Mesenchymal stem cell (in vitro differentiated cells and primary cell): ENCODE measurements at regions not wholly inside any gene's neighbourhood (a gene's known extent, or its start where the extent isn't known, plus 50 kb on each side); places are given as distances from the start of the nearest gene placed in this dataset.

Experiments
- DNase-seq: peaks from one replicate; pipeline ENCODE4 v3.0.0-alpha.2; 2013
- H2AFZ ChIP-seq: one replicate; pipeline ENCODE4 v1.6.1; 2013; ENCODE audit warnings: low read depth, mild to moderate bottlenecking, control low read depth, inconsistent platforms, low read length, moderate library complexity
- H2AK5ac ChIP-seq: 2 replicates; pipeline ENCODE4 v1.6.1; 2013; ENCODE audit warnings: low read length, moderate library complexity, mild to moderate bottlenecking, inconsistent platforms; ENCODE audit not compliant: severe bottlenecking
- H2BK120ac ChIP-seq: one replicate; pipeline ENCODE4 v1.6.1; 2013; ENCODE audit warnings: low read depth, mild to moderate bottlenecking, inconsistent platforms, low read length, moderate library complexity
- H2BK12ac ChIP-seq, 2 experiments: one replicate each; pipeline ENCODE4 v1.6.1; 2013; ENCODE audit warnings: inconsistent platforms in 2 of 2, low read length in 2 of 2, mild to moderate bottlenecking in 2 of 2, moderate library complexity in 2 of 2, control low read depth in 1 of 2
- H2BK15ac ChIP-seq: one replicate; pipeline ENCODE4 v1.6.1; 2013; ENCODE audit warnings: mild to moderate bottlenecking, low read depth, inconsistent platforms; ENCODE audit not compliant: poor library complexity, severe bottlenecking
- H2BK5ac ChIP-seq: 2 replicates; pipeline ENCODE4 v1.6.1; 2013; ENCODE audit warnings: low read depth, mild to moderate bottlenecking, low read length, control low read depth, inconsistent platforms; ENCODE audit not compliant: poor library complexity, severe bottlenecking
- H3K14ac ChIP-seq, 2 experiments: one replicate each; pipeline ENCODE4 v1.6.1; 2013; ENCODE audit warnings: inconsistent platforms in 2 of 2, low read length in 2 of 2, control low read depth in 1 of 2, mild to moderate bottlenecking in 1 of 2, moderate library complexity in 1 of 2
- H3K18ac ChIP-seq, 2 experiments: one replicate each; pipeline ENCODE4 v1.6.1; 2013; ENCODE audit warnings: inconsistent platforms in 2 of 2, low read length in 2 of 2, control low read depth in 1 of 2, low read depth in 1 of 2, mild to moderate bottlenecking in 1 of 2
- H3K23ac ChIP-seq, 2 experiments: one replicate each; pipeline ENCODE4 v1.6.1; 2013; ENCODE audit warnings: inconsistent platforms in 2 of 2, low read length in 2 of 2, mild to moderate bottlenecking in 2 of 2, moderate library complexity in 2 of 2, control low read depth in 1 of 2
- H3K27ac ChIP-seq: 2 replicates; pipeline ENCODE4 v1.5.1; 2013; ENCODE audit warnings: mild to moderate bottlenecking, moderate library complexity, low read length, control low read depth, inconsistent platforms; ENCODE audit not compliant: poor library complexity, severe bottlenecking
- H3K27me3 ChIP-seq, 2 experiments: 2 replicates each; pipeline versions ENCODE4 v1.6.1 to v1.7.0; 2013; ENCODE audit warnings: low read length in 2 of 2, mild to moderate bottlenecking in 2 of 2, moderate library complexity in 2 of 2, control low read depth in 1 of 2, inconsistent platforms in 1 of 2; ENCODE audit not compliant: control insufficient read depth in 1 of 2, insufficient read depth in 1 of 2
- H3K36me3 ChIP-seq, 2 experiments: 2 replicates each; pipeline versions ENCODE4 v1.6.1 to v1.7.0; 2013; ENCODE audit warnings: low read length in 2 of 2, control low read depth in 1 of 2, inconsistent platforms in 1 of 2, low read depth in 1 of 2, mild to moderate bottlenecking in 1 of 2; ENCODE audit not compliant: insufficient read depth in 2 of 2, control insufficient read depth in 1 of 2
- H3K4ac ChIP-seq, 2 experiments: one replicate each; pipeline ENCODE4 v1.6.1; 2013; ENCODE audit warnings: inconsistent platforms in 2 of 2, low read length in 2 of 2, mild to moderate bottlenecking in 2 of 2, moderate library complexity in 2 of 2, control low read depth in 1 of 2, low read depth in 1 of 2
- H3K4me1 ChIP-seq: 2 replicates; pipeline ENCODE4 v1.6.1; 2013; ENCODE audit warnings: low read depth, low read length, control low read depth; ENCODE audit not compliant: control insufficient read depth, insufficient read depth
- H3K4me2 ChIP-seq: 2 replicates; pipeline ENCODE4 v1.6.1; 2013; ENCODE audit warnings: low read length, mild to moderate bottlenecking, inconsistent platforms; ENCODE audit not compliant: poor library complexity, severe bottlenecking
- H3K4me3 ChIP-seq, 2 experiments: 2 replicates each; pipeline versions ENCODE4 v1.5.1 to v1.7.0; 2013; ENCODE audit warnings: low read length in 2 of 2, mild to moderate bottlenecking in 2 of 2, control low read depth in 1 of 2, low read depth in 1 of 2; ENCODE audit not compliant: insufficient read depth in 1 of 2
- H3K79me1 ChIP-seq: replicated peaks from 2 replicates; pipeline ENCODE4 v1.6.1; 2013; ENCODE audit warnings: mild to moderate bottlenecking, control low read depth, low read length, inconsistent platforms; ENCODE audit not compliant: poor library complexity, severe bottlenecking
- H3K9ac ChIP-seq: 2 replicates; pipeline ENCODE4 v1.7.0; 2013; ENCODE audit warnings: mild to moderate bottlenecking, low read length, moderate library complexity
- H3K9me3 ChIP-seq: 2 replicates; pipeline ENCODE4 v1.7.0; 2013; ENCODE audit warnings: mild to moderate bottlenecking, low read length; ENCODE audit not compliant: control insufficient read depth
- H4K8ac ChIP-seq: one replicate; pipeline ENCODE4 v1.6.1; 2013; ENCODE audit warnings: inconsistent platforms, mild to moderate bottlenecking, low read length, moderate library complexity
- H4K91ac ChIP-seq: one replicate; pipeline ENCODE4 v1.6.1; 2013; ENCODE audit warnings: mild to moderate bottlenecking, low read length, inconsistent platforms
- WGBS: methylation state at CpG from one replicate; pipeline ENCODE4 v1.1.7; 2013; ENCODE audit warnings: mixed read lengths; 5-methylcytosine and 5-hydroxymethylcytosine counted together

GRCh38 chr5:40082313-40082712, 597.4 kb upstream of the PTGER4 start:
- H2BK120ac ChIP-seq, result no peak overlapping the region
- H4K8ac ChIP-seq, result no peak overlapping the region
- peaks cover 6% of the 10 kb centered on the region for H3K9me3 ChIP-seq
- H3K4me3 ChIP-seq, result no peak overlapping the region
- H2AFZ ChIP-seq, result no peak overlapping the region
- H2AK5ac ChIP-seq, result no peak overlapping the region
- no peaks in the 10 kb centered on the region for H3K4me1 ChIP-seq
- no peak overlapping the region for H4K91ac ChIP-seq
- no peaks in the 10 kb centered on the region for H3K79me1 ChIP-seq
- WGBS, result no CpG with 5 or more reads among the region's 1 CpG
- H2BK12ac ChIP-seq, result no peak overlapping the region
- no peak overlapping the region for H3K18ac ChIP-seq
- no peak overlapping the region for H3K9ac ChIP-seq
- H3K4ac ChIP-seq, result no peak overlapping the region
- H3K36me3 ChIP-seq, result no peaks in the 10 kb centered on the region
- H3K27me3 ChIP-seq, result no peaks in the 10 kb centered on the region
- no peak overlapping the region for H3K27ac ChIP-seq
- H3K4me2 ChIP-seq, result no peak overlapping the region
- no peak overlapping the region for H3K23ac ChIP-seq
- H2BK5ac ChIP-seq, result no peak overlapping the region
- no peak for DNase-seq
- H2BK15ac ChIP-seq, result no peak overlapping the region
- no peak overlapping the region for H3K14ac ChIP-seq

- no peak overlapping the region for H4K91ac ChIP-seq
- H3K4me1 ChIP-seq, result no peaks in the 10 kb centered on the region
- H4K8ac ChIP-seq, result no peak overlapping the region
- no peak overlapping the region for H2BK120ac ChIP-seq
- no peak overlapping the region for H3K4me2 ChIP-seq
- H2AK5ac ChIP-seq, result no peak overlapping the region
- no peak overlapping the region for H3K9ac ChIP-seq
- no peak overlapping the region for H3K27ac ChIP-seq
- no peak overlapping the region for H3K4me3 ChIP-seq
- H2BK12ac ChIP-seq, result no peak overlapping the region
- no peak for DNase-seq
- H3K9me3 ChIP-seq, result no peaks in the 10 kb centered on the region
- no peak overlapping the region for H3K18ac ChIP-seq
- no peak overlapping the region for H3K4ac ChIP-seq
- no peak overlapping the region for H3K23ac ChIP-seq
- no peaks in the 10 kb centered on the region for H3K27me3 ChIP-seq
- H2AFZ ChIP-seq, result no peak overlapping the region
- no peaks in the 10 kb centered on the region for H3K36me3 ChIP-seq
- H2BK5ac ChIP-seq, result no peak overlapping the region
- H3K14ac ChIP-seq, result no peak overlapping the region
- H3K79me1 ChIP-seq, result no peaks in the 10 kb centered on the region
- no peak overlapping the region for H2BK15ac ChIP-seq
Measured at GRCh38 chr5:40080191-40080590, 599.5 kb upstream of the PTGER4 start.

- Histone ChIP-seq H3K23ac (no peak overlapping the region), H3K14ac (no peak overlapping the region), H2BK5ac (no peak overlapping the region), H2BK15ac (no peak overlapping the region), H2BK12ac (no peak overlapping the region), H2AFZ (no peak overlapping the region), H2BK120ac (no peak overlapping the region), H3K4ac (no peak overlapping the region), H3K4me3 (no peak overlapping the region), H3K9me3 (no peaks in the 10 kb centered on the region), H3K4me2 (no peak overlapping the region), H2AK5ac (no peak overlapping the region), H4K91ac (no peak overlapping the region), H3K4me1 (no peaks in the 10 kb centered on the region), H3K9ac (no peak overlapping the region), H4K8ac (no peak overlapping the region), H3K79me1 (no peaks in the 10 kb centered on the region), H3K27me3 (no peaks in the 10 kb centered on the region), H3K18ac (no peak overlapping the region), H3K27ac (no peak overlapping the region), H3K36me3 (no peaks in the 10 kb centered on the region)
- WGBS, result 67% methylated on average over 7 of the region's 8 CpGs
- DNase-seq, result no peak
Measured at GRCh38 chr5:40078898-40079575, 600.7 kb upstream of the PTGER4 start.

GRCh38 chr5:40074826-40075225, 604.9 kb upstream of the PTGER4 start:
- Histone ChIP-seq H3K4ac (no peak overlapping the region), H2BK5ac (no peak overlapping the region), H2AFZ (no peak overlapping the region), H3K27ac (no peak overlapping the region), H2AK5ac (no peak overlapping the region), H3K4me2 (no peak overlapping the region), H2BK12ac (no peak overlapping the region), H4K91ac (no peak overlapping the region), H3K4me1 (peaks cover 6% of the 10 kb centered on the region), H3K14ac (no peak overlapping the region), H3K18ac (no peak overlapping the region), H3K27me3 (no peaks in the 10 kb centered on the region), H3K9me3 (no peaks in the 10 kb centered on the region), H2BK15ac (no peak overlapping the region), H3K9ac (no peak overlapping the region), H3K4me3 (no peak overlapping the region), H3K79me1 (no peaks in the 10 kb centered on the region), H3K36me3 (no peaks in the 10 kb centered on the region), H4K8ac (no peak overlapping the region), H3K23ac (no peak overlapping the region), H2BK120ac (no peak overlapping the region)
- no peak for DNase-seq
- WGBS, result 100% methylated on average over 1 of the region's 1 CpG
